ENCODE measurements at regions not wholly inside any gene's neighbourhood (a gene's known extent, or its start where the extent isn't known, plus 50 kb on each side); places are given as distances from the start of the nearest gene placed in this dataset.

DNA sequence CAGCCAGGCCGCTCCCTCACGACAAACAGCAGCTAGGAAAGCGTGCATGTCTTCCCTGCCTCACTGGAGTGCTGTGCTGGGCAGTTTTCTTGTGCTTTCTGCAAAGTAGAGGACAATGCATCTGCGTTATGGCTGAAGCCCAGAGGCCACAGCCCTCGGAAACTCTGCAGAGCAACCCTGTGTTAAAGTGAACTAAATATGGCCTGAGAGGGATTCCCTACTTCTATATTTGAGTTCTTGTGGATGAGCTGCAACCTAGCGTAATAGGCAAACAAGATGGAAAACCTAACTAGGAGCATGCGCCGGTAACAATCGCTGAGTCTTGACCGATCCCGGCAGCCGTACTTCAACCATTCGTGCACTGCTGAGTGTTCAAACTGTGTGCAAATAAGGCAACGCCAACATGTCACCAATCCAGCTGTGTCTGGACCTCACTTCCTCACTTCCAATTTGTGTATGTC, 471.9 kb upstream of the HS6ST1 start:
- no peak overlapping the region for H3K27ac Mint-ChIP-seq
- H3K36me3 Mint-ChIP-seq = no peaks in the 10 kb centered on the region
- H3K4me1 Mint-ChIP-seq (ENCODE audit: low read depth) = no peaks in the 10 kb centered on the region
- no peaks in the 10 kb centered on the region for H3K27me3 Mint-ChIP-seq
- no peak overlapping the region for H3K4me3 Mint-ChIP-seq
- peaks cover 5% of the 10 kb centered on the region for H3K9me3 Mint-ChIP-seq (ENCODE audit: low read depth)

- no peaks in the 10 kb centered on the region for H3K27me3 Mint-ChIP-seq
- no peaks in the 10 kb centered on the region for H3K4me1 Mint-ChIP-seq (ENCODE audit: low read depth)
- H3K9me3 Mint-ChIP-seq (ENCODE audit: low read depth) = peaks cover 5% of the 10 kb centered on the region
- H3K27ac Mint-ChIP-seq = no peak overlapping the region
- H3K36me3 Mint-ChIP-seq = no peaks in the 10 kb centered on the region
- no peak overlapping the region for H3K4me3 Mint-ChIP-seq
Measured at GRCh38 chr2:128791120-128791984, 472.7 kb upstream of the HS6ST1 start.

DNA sequence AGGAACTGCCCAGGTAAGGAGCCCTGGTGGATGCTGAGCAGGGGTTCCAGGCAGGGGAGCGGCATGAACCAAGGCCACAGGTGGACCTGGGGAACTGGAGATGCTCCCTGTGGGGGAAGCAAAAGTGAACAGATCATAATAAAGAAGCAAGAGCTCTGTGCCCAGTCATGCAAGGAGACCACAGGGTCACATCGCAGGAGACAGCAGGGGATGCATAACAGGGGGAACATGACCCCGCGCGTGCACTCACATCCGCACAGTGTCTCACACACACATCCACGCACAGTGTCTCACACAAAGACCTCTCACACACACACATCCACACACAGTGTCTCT, 473.3 kb upstream of the HS6ST1 start:
- no peak overlapping the region for H3K4me3 Mint-ChIP-seq
- H3K27ac Mint-ChIP-seq = no peak overlapping the region
- peaks cover 5% of the 10 kb centered on the region for H3K9me3 Mint-ChIP-seq (ENCODE audit: low read depth)
- no peaks in the 10 kb centered on the region for H3K36me3 Mint-ChIP-seq
- H3K4me1 Mint-ChIP-seq (ENCODE audit: low read depth) = no peaks in the 10 kb centered on the region
- no peaks in the 10 kb centered on the region for H3K27me3 Mint-ChIP-seq

- H3K27ac Mint-ChIP-seq = no peak overlapping the region
- H3K9me3 Mint-ChIP-seq (ENCODE audit: low read depth) = peaks cover 5% of the 10 kb centered on the region
- no peaks in the 10 kb centered on the region for H3K4me1 Mint-ChIP-seq (ENCODE audit: low read depth)
- no peaks in the 10 kb centered on the region for H3K36me3 Mint-ChIP-seq
- H3K27me3 Mint-ChIP-seq = no peaks in the 10 kb centered on the region
- no peak overlapping the region for H3K4me3 Mint-ChIP-seq
Measured at GRCh38 chr2:128792476-128793054, 473.9 kb upstream of the HS6ST1 start.

- Mint-ChIP-seq H3K4me1 (ENCODE audit: low read depth) (no peaks in the 10 kb centered on the region), H3K9me3 (ENCODE audit: low read depth) (peaks cover 4% of the 10 kb centered on the region), H3K36me3 (no peaks in the 10 kb centered on the region), H3K27me3 (no peaks in the 10 kb centered on the region), H3K27ac (no peak overlapping the region), H3K4me3 (no peak overlapping the region)
Measured at GRCh38 chr2:128793404-128793803, 474.7 kb upstream of the HS6ST1 start.

- Mint-ChIP-seq H3K4me3 (no peak overlapping the region), H3K27ac (no peak overlapping the region), H3K36me3 (no peaks in the 10 kb centered on the region), H3K4me1 (ENCODE audit: low read depth) (no peaks in the 10 kb centered on the region), H3K27me3 (no peaks in the 10 kb centered on the region), H3K9me3 (ENCODE audit: low read depth) (no peaks in the 10 kb centered on the region)
Measured at GRCh38 chr2:128794285-128794684, 475.6 kb upstream of the HS6ST1 start.

- H3K4me1 Mint-ChIP-seq (ENCODE audit: low read depth) = no peaks in the 10 kb centered on the region
- H3K36me3 Mint-ChIP-seq = no peaks in the 10 kb centered on the region
- H3K27me3 Mint-ChIP-seq = no peaks in the 10 kb centered on the region
- no peak overlapping the region for H3K27ac Mint-ChIP-seq
- no peak overlapping the region for H3K4me3 Mint-ChIP-seq
- no peaks in the 10 kb centered on the region for H3K9me3 Mint-ChIP-seq (ENCODE audit: low read depth)
Measured at GRCh38 chr2:128796321-128796720, 477.7 kb upstream of the HS6ST1 start.

GRCh38 chr2:128797092-128797491, 478.4 kb upstream of the HS6ST1 start:
- Mint-ChIP-seq H3K36me3 (no peaks in the 10 kb centered on the region), H3K4me1 (ENCODE audit: low read depth) (no peaks in the 10 kb centered on the region), H3K4me3 (no peak overlapping the region), H3K27me3 (no peaks in the 10 kb centered on the region), H3K9me3 (ENCODE audit: low read depth) (no peaks in the 10 kb centered on the region), H3K27ac (no peak overlapping the region)

GRCh38 chr2:128797533-128797932, 478.9 kb upstream of the HS6ST1 start:
- no peaks in the 10 kb centered on the region for H3K36me3 Mint-ChIP-seq
- no peak overlapping the region for H3K27ac Mint-ChIP-seq
- no peaks in the 10 kb centered on the region for H3K27me3 Mint-ChIP-seq

DNA sequence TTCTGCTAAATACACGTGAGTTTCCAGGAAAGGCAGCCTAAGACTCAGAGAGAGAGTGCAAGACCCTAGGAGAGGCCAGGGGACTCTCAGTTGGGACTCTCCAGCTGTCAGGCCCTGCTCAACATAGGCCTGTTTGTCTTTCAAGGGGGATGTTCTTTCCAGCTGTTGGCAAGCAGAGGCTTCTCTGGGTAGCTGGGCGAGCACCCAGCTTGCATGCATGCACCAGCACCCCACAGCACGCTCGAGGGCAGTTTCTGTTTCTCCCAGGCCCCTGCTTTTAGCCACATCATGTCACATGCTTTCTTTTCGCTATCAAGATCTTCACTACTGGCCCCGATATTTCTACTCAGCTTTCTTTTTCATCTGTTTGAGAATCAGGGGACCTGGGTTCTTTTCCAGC, 479.3 kb upstream of the HS6ST1 start:
- no peaks in the 10 kb centered on the region for H3K4me1 Mint-ChIP-seq (ENCODE audit: low read depth)
- H3K27me3 Mint-ChIP-seq = no peaks in the 10 kb centered on the region
- no peak overlapping the region for H3K4me3 Mint-ChIP-seq
- H3K36me3 Mint-ChIP-seq = no peaks in the 10 kb centered on the region
- H3K9me3 Mint-ChIP-seq (ENCODE audit: low read depth) = no peaks in the 10 kb centered on the region
- H3K27ac Mint-ChIP-seq = no peak overlapping the region

More at GRCh38 chr2:128797533-128797932, 478.9 kb upstream of the HS6ST1 start:
- no peaks in the 10 kb centered on the region for H3K9me3 Mint-ChIP-seq (ENCODE audit: low read depth)
- no peak overlapping the region for H3K4me3 Mint-ChIP-seq
- H3K4me1 Mint-ChIP-seq (ENCODE audit: low read depth) = no peaks in the 10 kb centered on the region

DNA sequence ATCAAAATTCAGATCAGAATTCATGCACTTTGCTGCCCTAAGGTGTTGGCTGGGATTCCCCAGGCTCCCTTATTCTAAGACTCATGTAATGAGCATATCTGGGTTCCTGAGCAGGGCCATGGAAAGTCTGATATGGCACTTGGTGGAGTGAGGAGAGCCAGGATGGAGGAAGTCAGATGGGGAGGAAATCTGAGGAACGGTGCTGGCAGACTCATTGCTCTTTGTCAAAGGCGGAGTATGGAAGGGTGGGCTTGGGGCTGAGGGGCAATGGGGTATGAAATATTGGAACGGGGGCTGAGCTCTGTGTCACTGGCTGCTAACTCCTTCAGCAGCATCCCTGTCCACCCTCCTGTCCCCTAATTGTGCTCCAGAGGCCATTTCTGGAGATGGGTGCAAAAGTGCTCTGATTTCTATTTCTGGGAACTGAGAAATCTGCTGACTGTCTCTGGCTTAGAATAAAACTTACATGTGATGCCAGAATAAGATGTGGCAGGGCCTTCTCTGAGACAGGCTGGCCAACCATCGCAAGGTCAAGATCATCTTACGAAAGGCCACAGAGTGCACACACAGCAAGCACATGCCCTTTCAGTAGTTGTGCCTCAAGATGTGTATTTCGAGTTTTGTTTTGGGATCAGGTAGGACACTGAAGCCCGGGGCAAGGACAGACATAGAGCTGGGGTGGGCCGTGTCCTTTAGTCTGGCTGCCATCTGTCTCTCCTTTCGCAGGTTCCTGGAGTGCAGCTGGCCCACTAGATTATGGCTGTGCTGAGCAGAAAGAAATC, 480.0 kb upstream of the HS6ST1 start:
- Mint-ChIP-seq H3K27ac (no peak overlapping the region), H3K4me3 (no peak overlapping the region), H3K9me3 (ENCODE audit: low read depth) (no peaks in the 10 kb centered on the region), H3K36me3 (no peaks in the 10 kb centered on the region), H3K4me1 (ENCODE audit: low read depth) (no peaks in the 10 kb centered on the region), H3K27me3 (no peaks in the 10 kb centered on the region)

DNA sequence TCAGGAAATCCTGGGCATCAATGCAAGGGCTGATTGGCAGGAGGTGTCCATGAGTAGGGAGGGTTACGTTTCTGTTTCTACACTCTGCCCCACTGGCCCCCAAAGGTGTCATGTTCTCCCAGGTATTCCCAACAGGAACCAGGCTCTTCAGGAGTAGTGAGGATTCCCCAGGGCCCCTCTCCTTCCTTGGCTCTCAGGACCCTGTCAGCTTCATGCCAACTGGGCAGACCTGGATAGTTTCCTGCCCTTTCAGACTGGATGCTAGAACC, 480.6 kb upstream of the HS6ST1 start:
- H3K4me1 Mint-ChIP-seq (ENCODE audit: low read depth) = no peaks in the 10 kb centered on the region
- no peaks in the 10 kb centered on the region for H3K27me3 Mint-ChIP-seq
- no peak overlapping the region for H3K4me3 Mint-ChIP-seq
- no peaks in the 10 kb centered on the region for H3K36me3 Mint-ChIP-seq
- H3K9me3 Mint-ChIP-seq (ENCODE audit: low read depth) = no peaks in the 10 kb centered on the region
- no peak overlapping the region for H3K27ac Mint-ChIP-seq

- no peak overlapping the region for H3K27ac Mint-ChIP-seq
- H3K9me3 Mint-ChIP-seq (ENCODE audit: low read depth) = no peaks in the 10 kb centered on the region
- H3K27me3 Mint-ChIP-seq = no peaks in the 10 kb centered on the region
- H3K36me3 Mint-ChIP-seq = no peaks in the 10 kb centered on the region
- no peaks in the 10 kb centered on the region for H3K4me1 Mint-ChIP-seq (ENCODE audit: low read depth)
- no peak overlapping the region for H3K4me3 Mint-ChIP-seq
Measured at GRCh38 chr2:128799730-128800129, 481.1 kb upstream of the HS6ST1 start.

DNA sequence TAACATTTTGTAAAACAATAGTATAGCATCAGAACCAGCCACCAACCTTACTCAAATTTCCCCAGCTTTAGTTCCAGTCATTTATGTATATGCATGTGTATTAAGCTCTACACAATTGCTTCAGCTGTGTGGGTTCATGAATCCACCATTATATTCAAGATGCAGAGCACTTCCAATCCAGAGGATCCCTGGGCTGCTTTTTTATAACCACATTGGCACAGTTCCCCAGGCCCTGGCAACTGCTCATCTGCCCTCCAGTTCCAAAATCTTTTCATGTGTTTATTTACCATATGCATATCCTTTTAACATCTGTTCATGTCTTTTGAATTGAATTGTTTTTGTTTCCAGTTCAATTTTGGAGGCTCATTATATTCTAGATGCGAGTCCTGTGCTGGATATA, 482.9 kb upstream of the HS6ST1 start:
- H3K27ac Mint-ChIP-seq = no peak overlapping the region
- H3K27me3 Mint-ChIP-seq = no peaks in the 10 kb centered on the region
- H3K4me3 Mint-ChIP-seq = no peak overlapping the region
- no peaks in the 10 kb centered on the region for H3K4me1 Mint-ChIP-seq (ENCODE audit: low read depth)
- no peaks in the 10 kb centered on the region for H3K9me3 Mint-ChIP-seq (ENCODE audit: low read depth)
- no peaks in the 10 kb centered on the region for H3K36me3 Mint-ChIP-seq

GRCh38 chr2:128803222-128803621, 484.6 kb upstream of the HS6ST1 start:
- Mint-ChIP-seq H3K27me3 (peaks cover 2% of the 10 kb centered on the region), H3K36me3 (no peaks in the 10 kb centered on the region), H3K4me3 (no peak overlapping the region), H3K27ac (no peak overlapping the region), H3K4me1 (ENCODE audit: low read depth) (no peaks in the 10 kb centered on the region), H3K9me3 (ENCODE audit: low read depth) (no peaks in the 10 kb centered on the region)
